ENCODE measurements at regions not wholly inside any gene's neighbourhood (a gene's known extent, or its start where the extent isn't known, plus 50 kb on each side); places are given as distances from the start of the nearest gene placed in this dataset.

GRCh38 chr3:177924261-177924660 is 612.0 kb upstream of the KCNMB2 start:
- TF ChIP-seq CTCF (IDR thresholded peaks at IDR 0.05), result no peak
- Histone ChIP-seq H3K27me3 (no peaks in the 10 kb centered on the region), H3K4me3 (no peak overlapping the region), H3K27ac (no peak overlapping the region), H3K9me3 (peaks cover 0 to 8% of the 10 kb centered on the region in 2 donors), H3K36me3 (no peaks in the 10 kb centered on the region), H3K4me1 (no peaks in the 10 kb centered on the region)
- no peak for DNase-seq (ENCODE audit: low spot score)

- Histone ChIP-seq H3K4me3 (no peak overlapping the region), H3K9me3 (peaks cover 0 to 3% of the 10 kb centered on the region in 2 donors), H3K36me3 (no peaks in the 10 kb centered on the region), H3K27ac (no peak overlapping the region), H3K27me3 (no peaks in the 10 kb centered on the region), H3K4me1 (peaks cover 0 to 19% of the 10 kb centered on the region in 2 donors)
- TF ChIP-seq CTCF (IDR thresholded peaks at IDR 0.05), result no peak
- DNase-seq (ENCODE audit: low spot score), result no peak
These were observed 607.9 kb upstream of the KCNMB2 start for GRCh38 chr3:177928172-177928873.

- no peak for DNase-seq (ENCODE audit: low spot score)
- Histone ChIP-seq H3K9me3 (no peaks in the 10 kb centered on the region), H3K27ac (no peak overlapping the region), H3K4me3 (no peak overlapping the region), H3K27me3 (no peaks in the 10 kb centered on the region), H3K36me3 (no peaks in the 10 kb centered on the region), H3K4me1 (peaks cover 0 to 24% of the 10 kb centered on the region in 2 donors)
- TF ChIP-seq CTCF (IDR thresholded peaks at IDR 0.05), result no peak
These were observed 606.9 kb upstream of the KCNMB2 start for GRCh38 chr3:177929310-177929709.

GRCh38 chr3:177930771-177931170 is 605.5 kb upstream of the KCNMB2 start:
- H3K4me1 ChIP-seq, result peaks cover 0 to 36% of the 10 kb centered on the region in 2 donors
- no peaks in the 10 kb centered on the region for H3K27me3 ChIP-seq
- H3K9me3 ChIP-seq, result no peaks in the 10 kb centered on the region
- no peak for TF ChIP-seq CTCF (IDR thresholded peaks at IDR 0.05)
- no peak for DNase-seq (ENCODE audit: low spot score)
- H3K4me3 ChIP-seq, result no peak overlapping the region
- H3K36me3 ChIP-seq, result no peaks in the 10 kb centered on the region
- H3K27ac ChIP-seq, result no peak overlapping the region

- no peaks in the 10 kb centered on the region for H3K9me3 ChIP-seq
- no peaks in the 10 kb centered on the region for H3K36me3 ChIP-seq
- no peak overlapping the region for H3K4me3 ChIP-seq
- no peaks in the 10 kb centered on the region for H3K27me3 ChIP-seq
- no peak for DNase-seq (ENCODE audit: low spot score)
- no peak for TF ChIP-seq CTCF (IDR thresholded peaks at IDR 0.05)
- no peak overlapping the region for H3K27ac ChIP-seq
- peaks cover 0 to 36% of the 10 kb centered on the region in 2 donors for H3K4me1 ChIP-seq
These were observed 604.9 kb upstream of the KCNMB2 start for GRCh38 chr3:177931346-177931745.

- Histone ChIP-seq H3K4me1 (peaks cover 0 to 36% of the 10 kb centered on the region in 2 donors), H3K36me3 (no peaks in the 10 kb centered on the region), H3K27me3 (no peaks in the 10 kb centered on the region), H3K4me3 (no peak overlapping the region), H3K27ac (no peak overlapping the region), H3K9me3 (no peaks in the 10 kb centered on the region)
- no peak for TF ChIP-seq CTCF (IDR thresholded peaks at IDR 0.05)
- DNase-seq (ENCODE audit: low spot score), result no peak
These were observed 603.9 kb upstream of the KCNMB2 start for GRCh38 chr3:177932346-177932745.
